IMR-90 (cell line): ENCODE measurements at regions not wholly inside any gene's neighbourhood (a gene's known extent, or its start where the extent isn't known, plus 50 kb on each side); places are given as distances from the start of the nearest gene placed in this dataset.

Experiments
- BHLHE40 ChIP-seq: fragments of 150-350 bp; IDR thresholded peaks from 2 replicates; pipeline ENCODE4 v1.6.1; 2016; ENCODE audit warnings: mild to moderate bottlenecking, low read depth, low read length
- FOS ChIP-seq: fragments of 150-350 bp; IDR thresholded peaks from 2 replicates; pipeline ENCODE4 v1.6.1; 2016; ENCODE audit warnings: low read depth, low read length
- POLR2A ChIP-seq: IDR thresholded peaks from 2 replicates; pipeline ENCODE4 v1.6.1; 2012; ENCODE audit warnings: mild to moderate bottlenecking, low read depth, low read length
- RFX5 ChIP-seq: IDR thresholded peaks from 2 replicates; pipeline ENCODE4 v1.8.0; 2012; ENCODE audit warnings: low read depth, mild to moderate bottlenecking, low read length, moderate library complexity
- SMC3 ChIP-seq: fragments of 150-350 bp; IDR thresholded peaks from 2 replicates; pipeline ENCODE4 v1.6.1; 2016; ENCODE audit warnings: low read depth, mild to moderate bottlenecking, antibody characterized with exemption, low read length, moderate library complexity
- TF ChIP-seq, protein P1 (sequence below): conservative IDR thresholded peaks from 2 replicates; pipeline ENCODE4 v1.5.1; 2012; ENCODE audit warnings: mild to moderate bottlenecking, low read depth, low read length, improper control_type of control experiment

DNA sequence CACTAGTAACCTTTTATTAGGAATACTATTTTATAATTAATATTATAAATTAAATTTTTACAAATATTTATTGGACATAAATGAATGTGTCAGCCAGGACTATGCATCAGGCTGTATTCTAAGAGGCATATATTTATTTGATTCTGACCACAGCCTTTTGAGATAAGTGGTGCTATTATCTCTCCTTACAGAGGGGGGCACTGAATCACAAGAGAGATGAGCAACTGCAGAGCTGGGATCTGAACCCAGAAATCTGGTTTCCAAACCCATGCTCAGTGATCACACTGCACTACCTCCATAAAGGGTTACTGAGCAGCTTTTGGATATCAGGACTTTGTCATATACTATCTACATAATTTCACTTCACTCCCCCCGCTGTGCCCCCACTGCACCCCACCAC is 322.0 kb downstream of the TMA16 start:
- TF ChIP-seq, protein P1, sequence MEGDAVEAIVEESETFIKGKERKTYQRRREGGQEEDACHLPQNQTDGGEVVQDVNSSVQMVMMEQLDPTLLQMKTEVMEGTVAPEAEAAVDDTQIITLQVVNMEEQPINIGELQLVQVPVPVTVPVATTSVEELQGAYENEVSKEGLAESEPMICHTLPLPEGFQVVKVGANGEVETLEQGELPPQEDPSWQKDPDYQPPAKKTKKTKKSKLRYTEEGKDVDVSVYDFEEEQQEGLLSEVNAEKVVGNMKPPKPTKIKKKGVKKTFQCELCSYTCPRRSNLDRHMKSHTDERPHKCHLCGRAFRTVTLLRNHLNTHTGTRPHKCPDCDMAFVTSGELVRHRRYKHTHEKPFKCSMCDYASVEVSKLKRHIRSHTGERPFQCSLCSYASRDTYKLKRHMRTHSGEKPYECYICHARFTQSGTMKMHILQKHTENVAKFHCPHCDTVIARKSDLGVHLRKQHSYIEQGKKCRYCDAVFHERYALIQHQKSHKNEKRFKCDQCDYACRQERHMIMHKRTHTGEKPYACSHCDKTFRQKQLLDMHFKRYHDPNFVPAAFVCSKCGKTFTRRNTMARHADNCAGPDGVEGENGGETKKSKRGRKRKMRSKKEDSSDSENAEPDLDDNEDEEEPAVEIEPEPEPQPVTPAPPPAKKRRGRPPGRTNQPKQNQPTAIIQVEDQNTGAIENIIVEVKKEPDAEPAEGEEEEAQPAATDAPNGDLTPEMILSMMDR = no peak
- TF ChIP-seq RFX5 (no peak), POLR2A (no peak), FOS (no peak), BHLHE40 (no peak), SMC3 (no peak)
